Esophagus squamous epithelium (tissue), 4 donors: ENCODE measurements at regions not wholly inside any gene's neighbourhood (a gene's known extent, or its start where the extent isn't known, plus 50 kb on each side); places are given as distances from the start of the nearest gene placed in this dataset.

Experiments used
- POLR2A ChIP-seq, 4 donors: fragments of 450-650 bp; IDR thresholded peaks; one replicate each; pipeline ENCODE4 v1.6.1; 2017; ENCODE audit warnings: antibody characterized with exemption in 4 of 4, mild to moderate bottlenecking in 4 of 4, moderate library complexity in 3 of 4
- TF ChIP-seq, protein P1 (sequence below), 6 experiments: fragments of 450-650 bp in 4 of 6; fragments of 200-600 bp in 2 of 6; sonication (generic) in 2 of 6; IDR thresholded peaks; one replicate each; pipeline ENCODE4 v1.5.1; 2016 to 2019; ENCODE audit warnings: antibody characterized with exemption in 6 of 6, mild to moderate bottlenecking in 4 of 6, moderate library complexity in 4 of 6

DNA sequence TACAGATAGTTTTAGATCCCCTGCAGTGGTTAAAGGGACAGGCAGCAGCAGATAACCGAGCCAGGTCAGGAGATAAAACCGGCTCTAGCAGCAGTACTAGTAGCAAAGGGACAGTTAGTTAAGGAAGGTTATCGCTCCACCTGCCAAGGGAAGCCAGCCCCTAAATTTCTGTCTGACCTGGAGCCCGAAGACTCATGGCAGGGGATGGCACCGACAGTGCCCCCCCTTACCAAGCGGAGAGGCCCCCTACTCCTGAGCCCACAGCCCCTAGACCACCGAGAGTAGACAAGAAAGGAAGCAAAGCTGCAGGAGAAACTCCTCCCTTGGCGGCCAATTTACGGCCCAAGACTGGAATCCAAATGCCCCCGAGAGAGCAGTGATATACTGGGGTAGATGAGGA lies 61.3 kb upstream of the MAGEC2 start:
- TF ChIP-seq, protein P1, sequence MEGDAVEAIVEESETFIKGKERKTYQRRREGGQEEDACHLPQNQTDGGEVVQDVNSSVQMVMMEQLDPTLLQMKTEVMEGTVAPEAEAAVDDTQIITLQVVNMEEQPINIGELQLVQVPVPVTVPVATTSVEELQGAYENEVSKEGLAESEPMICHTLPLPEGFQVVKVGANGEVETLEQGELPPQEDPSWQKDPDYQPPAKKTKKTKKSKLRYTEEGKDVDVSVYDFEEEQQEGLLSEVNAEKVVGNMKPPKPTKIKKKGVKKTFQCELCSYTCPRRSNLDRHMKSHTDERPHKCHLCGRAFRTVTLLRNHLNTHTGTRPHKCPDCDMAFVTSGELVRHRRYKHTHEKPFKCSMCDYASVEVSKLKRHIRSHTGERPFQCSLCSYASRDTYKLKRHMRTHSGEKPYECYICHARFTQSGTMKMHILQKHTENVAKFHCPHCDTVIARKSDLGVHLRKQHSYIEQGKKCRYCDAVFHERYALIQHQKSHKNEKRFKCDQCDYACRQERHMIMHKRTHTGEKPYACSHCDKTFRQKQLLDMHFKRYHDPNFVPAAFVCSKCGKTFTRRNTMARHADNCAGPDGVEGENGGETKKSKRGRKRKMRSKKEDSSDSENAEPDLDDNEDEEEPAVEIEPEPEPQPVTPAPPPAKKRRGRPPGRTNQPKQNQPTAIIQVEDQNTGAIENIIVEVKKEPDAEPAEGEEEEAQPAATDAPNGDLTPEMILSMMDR (IDR thresholded peaks at IDR 0.05), result no peak
- TF ChIP-seq POLR2A (IDR thresholded peaks at IDR 0.05), result no peak
